ENCODE measurements at regions not wholly inside any gene's neighbourhood (a gene's known extent, or its start where the extent isn't known, plus 50 kb on each side); places are given as distances from the start of the nearest gene placed in this dataset.

DNA sequence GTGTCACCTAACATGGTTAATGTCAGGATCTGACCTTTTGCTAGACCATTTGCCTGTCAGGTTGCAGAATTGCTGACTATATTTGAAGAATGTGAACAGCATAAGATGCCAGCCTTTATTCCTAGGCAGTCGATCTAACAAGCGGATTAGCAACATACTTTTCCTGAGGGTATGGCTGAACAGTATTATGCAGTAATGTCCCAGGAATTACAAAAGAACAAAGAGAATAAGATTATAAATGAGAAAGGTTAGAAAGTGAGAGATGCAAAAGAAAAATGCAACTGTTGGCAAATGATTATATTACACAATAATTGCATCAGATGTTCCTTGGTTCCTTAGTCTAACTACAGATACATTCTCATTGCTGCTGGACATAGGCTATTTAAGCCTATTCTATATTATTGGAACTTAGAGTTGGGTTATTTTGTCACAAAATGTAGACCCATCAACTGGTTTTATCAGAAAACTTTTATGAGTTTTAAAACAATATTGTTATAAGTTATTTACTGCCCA lies 647.1 kb upstream of the CRIM1 start (continued):
- TF ChIP-seq, protein P1, sequence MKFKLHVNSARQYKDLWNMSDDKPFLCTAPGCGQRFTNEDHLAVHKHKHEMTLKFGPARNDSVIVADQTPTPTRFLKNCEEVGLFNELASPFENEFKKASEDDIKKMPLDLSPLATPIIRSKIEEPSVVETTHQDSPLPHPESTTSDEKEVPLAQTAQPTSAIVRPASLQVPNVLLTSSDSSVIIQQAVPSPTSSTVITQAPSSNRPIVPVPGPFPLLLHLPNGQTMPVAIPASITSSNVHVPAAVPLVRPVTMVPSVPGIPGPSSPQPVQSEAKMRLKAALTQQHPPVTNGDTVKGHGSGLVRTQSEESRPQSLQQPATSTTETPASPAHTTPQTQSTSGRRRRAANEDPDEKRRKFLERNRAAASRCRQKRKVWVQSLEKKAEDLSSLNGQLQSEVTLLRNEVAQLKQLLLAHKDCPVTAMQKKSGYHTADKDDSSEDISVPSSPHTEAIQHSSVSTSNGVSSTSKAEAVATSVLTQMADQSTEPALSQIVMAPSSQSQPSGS (CRISPR knock-in tag; IDR thresholded peaks at IDR 0.05; ENCODE audit: borderline replicate concordance, low read depth): no peak
- TF ChIP-seq ZNF263 (CRISPR knock-in tag; IDR thresholded peaks at IDR 0.05; ENCODE audit: low read depth): no peak

DNA sequence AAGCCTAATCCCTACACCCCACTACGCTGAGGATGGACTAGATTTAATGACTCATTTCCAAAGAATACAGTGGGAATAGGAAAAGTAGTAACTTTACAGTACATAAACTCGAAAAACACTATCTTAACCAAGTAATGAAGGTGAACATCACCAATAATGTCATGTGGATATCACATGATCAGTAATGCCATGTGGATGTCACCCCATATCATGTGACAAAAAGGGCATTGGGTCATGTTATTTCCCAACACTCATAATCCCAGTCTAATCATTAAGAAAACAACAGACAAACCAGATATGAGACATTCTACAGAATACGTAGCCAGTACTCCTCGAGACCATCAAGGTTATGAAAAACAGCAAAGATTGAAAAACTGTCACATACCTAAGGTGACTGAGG lies 667.3 kb upstream of the CRIM1 start:
- DNase-seq (ENCODE audit: low spot score) (no peak), ATAC-seq (no peak)
- Mint-ChIP-seq H3K27me3 (ENCODE audit: low read depth) (no peaks in the 10 kb centered on the region), H3K4me1 (peaks cover 3% of the 10 kb centered on the region; the same call in 1 of the 2 replicates), H3K4me3 (no peak overlapping the region), H3K36me3 (no peaks in the 10 kb centered on the region), H3K27ac (no peak overlapping the region), H3K9me3 (no peaks in the 10 kb centered on the region)
- ChIA-PET POLR2A (no interaction called here), CTCF (no interaction called here)
- TF ChIP-seq IRF2 (CRISPR knock-in tag; IDR thresholded peaks at IDR 0.05; ENCODE audit: borderline replicate concordance, low read depth): no peak
- TF ChIP-seq, protein P1 (CRISPR knock-in tag; IDR thresholded peaks at IDR 0.05; ENCODE audit: borderline replicate concordance, low read depth): no peak
- TF ChIP-seq, protein P2, sequence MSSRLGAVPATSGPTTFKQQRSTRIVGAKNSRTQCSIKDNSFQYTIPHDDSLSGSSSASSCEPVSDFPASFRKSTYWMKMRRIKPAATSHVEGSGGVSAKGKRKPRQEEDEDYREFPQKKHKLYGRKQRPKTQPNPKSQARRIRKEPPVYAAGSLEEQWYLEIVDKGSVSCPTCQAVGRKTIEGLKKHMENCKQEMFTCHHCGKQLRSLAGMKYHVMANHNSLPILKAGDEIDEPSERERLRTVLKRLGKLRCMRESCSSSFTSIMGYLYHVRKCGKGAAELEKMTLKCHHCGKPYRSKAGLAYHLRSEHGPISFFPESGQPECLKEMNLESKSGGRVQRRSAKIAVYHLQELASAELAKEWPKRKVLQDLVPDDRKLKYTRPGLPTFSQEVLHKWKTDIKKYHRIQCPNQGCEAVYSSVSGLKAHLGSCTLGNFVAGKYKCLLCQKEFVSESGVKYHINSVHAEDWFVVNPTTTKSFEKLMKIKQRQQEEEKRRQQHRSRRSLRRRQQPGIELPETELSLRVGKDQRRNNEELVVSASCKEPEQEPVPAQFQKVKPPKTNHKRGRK (CRISPR knock-in tag; IDR thresholded peaks at IDR 0.05; ENCODE audit: borderline replicate concordance): no peak
- TF ChIP-seq, protein P3, sequence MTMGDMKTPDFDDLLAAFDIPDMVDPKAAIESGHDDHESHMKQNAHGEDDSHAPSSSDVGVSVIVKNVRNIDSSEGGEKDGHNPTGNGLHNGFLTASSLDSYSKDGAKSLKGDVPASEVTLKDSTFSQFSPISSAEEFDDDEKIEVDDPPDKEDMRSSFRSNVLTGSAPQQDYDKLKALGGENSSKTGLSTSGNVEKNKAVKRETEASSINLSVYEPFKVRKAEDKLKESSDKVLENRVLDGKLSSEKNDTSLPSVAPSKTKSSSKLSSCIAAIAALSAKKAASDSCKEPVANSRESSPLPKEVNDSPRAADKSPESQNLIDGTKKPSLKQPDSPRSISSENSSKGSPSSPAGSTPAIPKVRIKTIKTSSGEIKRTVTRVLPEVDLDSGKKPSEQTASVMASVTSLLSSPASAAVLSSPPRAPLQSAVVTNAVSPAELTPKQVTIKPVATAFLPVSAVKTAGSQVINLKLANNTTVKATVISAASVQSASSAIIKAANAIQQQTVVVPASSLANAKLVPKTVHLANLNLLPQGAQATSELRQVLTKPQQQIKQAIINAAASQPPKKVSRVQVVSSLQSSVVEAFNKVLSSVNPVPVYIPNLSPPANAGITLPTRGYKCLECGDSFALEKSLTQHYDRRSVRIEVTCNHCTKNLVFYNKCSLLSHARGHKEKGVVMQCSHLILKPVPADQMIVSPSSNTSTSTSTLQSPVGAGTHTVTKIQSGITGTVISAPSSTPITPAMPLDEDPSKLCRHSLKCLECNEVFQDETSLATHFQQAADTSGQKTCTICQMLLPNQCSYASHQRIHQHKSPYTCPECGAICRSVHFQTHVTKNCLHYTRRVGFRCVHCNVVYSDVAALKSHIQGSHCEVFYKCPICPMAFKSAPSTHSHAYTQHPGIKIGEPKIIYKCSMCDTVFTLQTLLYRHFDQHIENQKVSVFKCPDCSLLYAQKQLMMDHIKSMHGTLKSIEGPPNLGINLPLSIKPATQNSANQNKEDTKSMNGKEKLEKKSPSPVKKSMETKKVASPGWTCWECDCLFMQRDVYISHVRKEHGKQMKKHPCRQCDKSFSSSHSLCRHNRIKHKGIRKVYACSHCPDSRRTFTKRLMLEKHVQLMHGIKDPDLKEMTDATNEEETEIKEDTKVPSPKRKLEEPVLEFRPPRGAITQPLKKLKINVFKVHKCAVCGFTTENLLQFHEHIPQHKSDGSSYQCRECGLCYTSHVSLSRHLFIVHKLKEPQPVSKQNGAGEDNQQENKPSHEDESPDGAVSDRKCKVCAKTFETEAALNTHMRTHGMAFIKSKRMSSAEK (CRISPR knock-in tag; IDR thresholded peaks at IDR 0.05; ENCODE audit: borderline replicate concordance): no peak
- TF ChIP-seq, protein P4, sequence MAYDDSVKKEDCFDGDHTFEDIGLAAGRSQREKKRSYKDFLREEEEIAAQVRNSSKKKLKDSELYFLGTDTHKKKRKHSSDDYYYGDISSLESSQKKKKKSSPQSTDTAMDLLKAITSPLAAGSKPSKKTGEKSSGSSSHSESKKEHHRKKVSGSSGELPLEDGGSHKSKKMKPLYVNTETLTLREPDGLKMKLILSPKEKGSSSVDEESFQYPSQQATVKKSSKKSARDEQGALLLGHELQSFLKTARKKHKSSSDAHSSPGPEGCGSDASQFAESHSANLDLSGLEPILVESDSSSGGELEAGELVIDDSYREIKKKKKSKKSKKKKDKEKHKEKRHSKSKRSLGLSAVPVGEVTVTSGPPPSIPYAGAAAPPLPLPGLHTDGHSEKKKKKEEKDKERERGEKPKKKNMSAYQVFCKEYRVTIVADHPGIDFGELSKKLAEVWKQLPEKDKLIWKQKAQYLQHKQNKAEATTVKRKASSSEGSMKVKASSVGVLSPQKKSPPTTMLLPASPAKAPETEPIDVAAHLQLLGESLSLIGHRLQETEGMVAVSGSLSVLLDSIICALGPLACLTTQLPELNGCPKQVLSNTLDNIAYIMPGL (CRISPR knock-in tag; IDR thresholded peaks at IDR 0.05): no peak
- TF ChIP-seq, protein P5, sequence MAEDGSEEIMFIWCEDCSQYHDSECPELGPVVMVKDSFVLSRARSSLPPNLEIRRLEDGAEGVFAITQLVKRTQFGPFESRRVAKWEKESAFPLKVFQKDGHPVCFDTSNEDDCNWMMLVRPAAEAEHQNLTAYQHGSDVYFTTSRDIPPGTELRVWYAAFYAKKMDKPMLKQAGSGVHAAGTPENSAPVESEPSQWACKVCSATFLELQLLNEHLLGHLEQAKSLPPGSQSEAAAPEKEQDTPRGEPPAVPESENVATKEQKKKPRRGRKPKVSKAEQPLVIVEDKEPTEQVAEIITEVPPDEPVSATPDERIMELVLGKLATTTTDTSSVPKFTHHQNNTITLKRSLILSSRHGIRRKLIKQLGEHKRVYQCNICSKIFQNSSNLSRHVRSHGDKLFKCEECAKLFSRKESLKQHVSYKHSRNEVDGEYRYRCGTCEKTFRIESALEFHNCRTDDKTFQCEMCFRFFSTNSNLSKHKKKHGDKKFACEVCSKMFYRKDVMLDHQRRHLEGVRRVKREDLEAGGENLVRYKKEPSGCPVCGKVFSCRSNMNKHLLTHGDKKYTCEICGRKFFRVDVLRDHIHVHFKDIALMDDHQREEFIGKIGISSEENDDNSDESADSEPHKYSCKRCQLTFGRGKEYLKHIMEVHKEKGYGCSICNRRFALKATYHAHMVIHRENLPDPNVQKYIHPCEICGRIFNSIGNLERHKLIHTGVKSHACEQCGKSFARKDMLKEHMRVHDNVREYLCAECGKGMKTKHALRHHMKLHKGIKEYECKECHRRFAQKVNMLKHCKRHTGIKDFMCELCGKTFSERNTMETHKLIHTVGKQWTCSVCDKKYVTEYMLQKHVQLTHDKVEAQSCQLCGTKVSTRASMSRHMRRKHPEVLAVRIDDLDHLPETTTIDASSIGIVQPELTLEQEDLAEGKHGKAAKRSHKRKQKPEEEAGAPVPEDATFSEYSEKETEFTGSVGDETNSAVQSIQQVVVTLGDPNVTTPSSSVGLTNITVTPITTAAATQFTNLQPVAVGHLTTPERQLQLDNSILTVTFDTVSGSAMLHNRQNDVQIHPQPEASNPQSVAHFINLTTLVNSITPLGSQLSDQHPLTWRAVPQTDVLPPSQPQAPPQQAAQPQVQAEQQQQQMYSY (CRISPR knock-in tag; IDR thresholded peaks at IDR 0.05): no peak
- TF ChIP-seq ZNF671 (CRISPR knock-in tag; IDR thresholded peaks at IDR 0.05): no peak

Data from WTC11 (cell line).